ENCODE measurements at regions not wholly inside any gene's neighbourhood (a gene's known extent, or its start where the extent isn't known, plus 50 kb on each side); places are given as distances from the start of the nearest gene placed in this dataset.

GRCh38 chr2:180413336-180413735 lies 406.2 kb upstream of the CWC22 start:
- Histone ChIP-seq H3K36me3 (no peaks in the 10 kb centered on the region), H3K9me3 (replicated peaks) (no peaks in the 10 kb centered on the region), H3K4me1 (replicated peaks) (no peaks in the 10 kb centered on the region), H3K27me3 (replicated peaks) (no peaks in the 10 kb centered on the region), H3K27ac (no peak overlapping the region), H3K4me3 (no peak overlapping the region)
- DNase-seq (ENCODE audit: low read depth in 1 of 2, low spot score in 2 of 2), result no peak

DNA sequence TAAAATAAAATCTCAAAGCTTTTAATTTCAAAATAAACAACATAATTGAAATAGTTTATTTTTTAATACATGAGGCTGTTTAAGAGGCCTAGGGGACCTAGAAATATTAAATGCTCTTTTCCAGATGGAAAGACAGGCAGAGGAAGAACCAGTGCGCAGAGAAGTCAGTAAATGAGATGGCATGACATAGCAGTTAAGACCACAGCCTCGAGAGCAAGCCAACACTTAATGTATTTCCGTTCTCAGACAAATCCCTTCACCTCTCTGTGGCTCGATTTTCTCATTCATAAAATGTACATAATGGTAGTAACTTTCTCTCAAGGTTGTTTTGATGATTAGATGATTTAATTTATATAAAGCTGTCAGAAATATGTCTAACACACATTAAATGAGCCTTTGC lies 405.1 kb upstream of the CWC22 start:
- Histone ChIP-seq H3K27ac (no peak overlapping the region), H3K4me3 (no peak overlapping the region), H3K36me3 (no peaks in the 10 kb centered on the region), H3K27me3 (replicated peaks) (no peaks in the 10 kb centered on the region), H3K9me3 (replicated peaks) (no peaks in the 10 kb centered on the region), H3K4me1 (replicated peaks) (no peaks in the 10 kb centered on the region)
- no peak for DNase-seq (ENCODE audit: low read depth in 1 of 2, low spot score in 2 of 2)

- H3K4me1 ChIP-seq (replicated peaks), result no peaks in the 10 kb centered on the region
- no peak for DNase-seq (ENCODE audit: low read depth in 1 of 2, low spot score in 2 of 2)
- H3K27me3 ChIP-seq (replicated peaks), result no peaks in the 10 kb centered on the region
- H3K36me3 ChIP-seq, result no peaks in the 10 kb centered on the region
- no peak overlapping the region for H3K4me3 ChIP-seq
- H3K27ac ChIP-seq, result no peak overlapping the region
- H3K9me3 ChIP-seq (replicated peaks), result no peaks in the 10 kb centered on the region
Observed at GRCh38 chr2:180411661-180412060, 404.6 kb upstream of the CWC22 start.

DNA sequence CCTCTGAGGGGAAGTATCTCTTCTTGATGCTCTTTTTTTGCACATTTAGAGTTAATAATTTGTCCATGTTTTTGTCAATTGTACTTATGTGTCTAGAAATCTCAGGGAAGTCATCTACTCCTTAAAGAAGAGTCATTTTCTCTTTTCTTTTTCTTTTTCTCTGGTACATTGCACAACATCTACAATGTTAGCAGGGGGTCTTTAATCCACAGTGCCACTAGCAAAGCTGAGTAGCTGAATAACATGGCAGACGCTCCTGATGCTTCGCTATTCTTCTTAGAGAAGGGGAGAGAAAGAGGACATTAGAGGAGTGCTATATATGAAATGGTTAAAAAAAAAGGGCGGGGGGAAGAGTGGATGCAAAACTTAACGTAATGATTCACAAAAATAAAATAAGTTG lies 399.6 kb upstream of the CWC22 start:
- DNase-seq (ENCODE audit: low read depth in 1 of 2, low spot score in 2 of 2), result no peak
- Histone ChIP-seq H3K36me3 (no peaks in the 10 kb centered on the region), H3K27ac (no peak overlapping the region), H3K9me3 (replicated peaks) (no peaks in the 10 kb centered on the region), H3K4me1 (replicated peaks) (no peaks in the 10 kb centered on the region), H3K4me3 (no peak overlapping the region), H3K27me3 (replicated peaks) (no peaks in the 10 kb centered on the region)

- DNase-seq (ENCODE audit: low read depth in 1 of 2, low spot score in 2 of 2), result no peak
- no peaks in the 10 kb centered on the region for H3K4me1 ChIP-seq (replicated peaks)
- no peaks in the 10 kb centered on the region for H3K9me3 ChIP-seq (replicated peaks)
- no peak overlapping the region for H3K27ac ChIP-seq
- H3K27me3 ChIP-seq (replicated peaks), result no peaks in the 10 kb centered on the region
- no peak overlapping the region for H3K4me3 ChIP-seq
- H3K36me3 ChIP-seq, result no peaks in the 10 kb centered on the region
Observed at GRCh38 chr2:180405520-180405919, 398.4 kb upstream of the CWC22 start.

GRCh38 chr2:180394305-180394704 lies 387.2 kb upstream of the CWC22 start:
- Histone ChIP-seq H3K4me3 (no peak overlapping the region), H3K4me1 (replicated peaks) (no peaks in the 10 kb centered on the region), H3K9me3 (replicated peaks) (peaks cover 15% of the 10 kb centered on the region; the same call in 1 of the 2 replicates), H3K27me3 (replicated peaks) (no peaks in the 10 kb centered on the region), H3K27ac (no peak overlapping the region), H3K36me3 (no peaks in the 10 kb centered on the region)
- DNase-seq (ENCODE audit: low read depth in 1 of 2, low spot score in 2 of 2), result no peak

DNA sequence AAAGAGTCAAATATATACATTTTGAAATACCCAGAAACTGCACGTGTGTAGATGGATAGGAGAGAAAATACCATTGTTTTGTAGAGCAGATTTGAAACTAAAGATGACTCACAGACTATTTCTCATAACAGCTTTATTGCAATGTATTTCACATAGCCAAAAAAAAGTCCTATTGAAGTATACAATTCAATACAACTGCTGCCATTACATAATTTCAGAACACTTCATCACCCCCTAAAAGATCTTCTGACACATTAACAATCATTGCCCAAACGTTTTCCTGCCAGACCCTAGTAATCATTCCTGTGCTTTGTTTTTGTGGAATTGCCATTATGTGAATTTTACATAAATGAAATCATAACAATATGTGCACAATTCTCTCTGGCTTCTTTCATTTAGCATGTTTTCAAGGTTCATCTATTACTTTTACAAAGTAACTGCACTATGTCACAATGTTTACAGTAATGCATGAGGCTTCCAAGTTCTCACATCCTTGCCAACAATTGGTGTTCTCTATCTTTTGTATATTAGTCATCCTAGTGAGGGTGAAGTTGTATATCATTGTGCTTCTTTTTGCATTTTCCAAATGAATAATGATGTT lies 378.6 kb upstream of the CWC22 start:
- peaks cover 2% of the 10 kb centered on the region; the same call in 1 of the 2 replicates for H3K9me3 ChIP-seq (replicated peaks)
- H3K27ac ChIP-seq, result no peak overlapping the region
- no peak for DNase-seq (ENCODE audit: low read depth in 1 of 2, low spot score in 2 of 2)
- no peaks in the 10 kb centered on the region for H3K36me3 ChIP-seq
- H3K27me3 ChIP-seq (replicated peaks), result no peaks in the 10 kb centered on the region; the same call in 1 of the 2 replicates
- H3K4me3 ChIP-seq, result no peak overlapping the region
- no peaks in the 10 kb centered on the region; the same call in 1 of the 2 replicates for H3K4me1 ChIP-seq (replicated peaks)

DNA sequence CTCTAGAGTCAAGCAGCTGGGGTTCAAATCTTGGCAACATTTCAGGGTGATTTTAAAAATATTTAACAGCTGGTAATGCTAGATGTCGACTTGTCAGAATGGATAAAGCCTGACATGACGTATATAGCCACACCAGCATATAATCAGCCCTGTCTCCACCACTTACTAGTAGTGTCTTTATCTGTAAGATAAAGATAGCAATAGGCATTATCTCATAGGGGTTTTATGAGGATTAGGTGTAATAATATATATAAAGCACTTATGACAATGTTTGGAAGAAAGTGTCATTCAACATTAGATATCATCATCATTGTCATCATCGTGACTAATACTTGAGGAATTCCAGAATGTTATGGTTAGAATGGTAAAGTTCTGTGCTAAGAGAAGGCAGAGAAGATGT lies 369.0 kb upstream of the CWC22 start:
- Histone ChIP-seq H3K27ac (no peak overlapping the region), H3K27me3 (replicated peaks) (no peaks in the 10 kb centered on the region), H3K4me1 (replicated peaks) (no peaks in the 10 kb centered on the region), H3K9me3 (replicated peaks) (no peaks in the 10 kb centered on the region), H3K36me3 (no peaks in the 10 kb centered on the region), H3K4me3 (no peak overlapping the region)
- no peak for DNase-seq (ENCODE audit: low read depth in 1 of 2, low spot score in 2 of 2)

- no peak overlapping the region for H3K4me3 ChIP-seq
- no peaks in the 10 kb centered on the region for H3K4me1 ChIP-seq (replicated peaks)
- H3K36me3 ChIP-seq, result no peaks in the 10 kb centered on the region
- H3K27me3 ChIP-seq (replicated peaks), result no peaks in the 10 kb centered on the region
- DNase-seq (ENCODE audit: low read depth in 1 of 2, low spot score in 2 of 2), result no peak
- no peak overlapping the region for H3K27ac ChIP-seq
- H3K9me3 ChIP-seq (replicated peaks), result no peaks in the 10 kb centered on the region
Observed at GRCh38 chr2:180374502-180375281, 367.6 kb upstream of the CWC22 start.

DNA sequence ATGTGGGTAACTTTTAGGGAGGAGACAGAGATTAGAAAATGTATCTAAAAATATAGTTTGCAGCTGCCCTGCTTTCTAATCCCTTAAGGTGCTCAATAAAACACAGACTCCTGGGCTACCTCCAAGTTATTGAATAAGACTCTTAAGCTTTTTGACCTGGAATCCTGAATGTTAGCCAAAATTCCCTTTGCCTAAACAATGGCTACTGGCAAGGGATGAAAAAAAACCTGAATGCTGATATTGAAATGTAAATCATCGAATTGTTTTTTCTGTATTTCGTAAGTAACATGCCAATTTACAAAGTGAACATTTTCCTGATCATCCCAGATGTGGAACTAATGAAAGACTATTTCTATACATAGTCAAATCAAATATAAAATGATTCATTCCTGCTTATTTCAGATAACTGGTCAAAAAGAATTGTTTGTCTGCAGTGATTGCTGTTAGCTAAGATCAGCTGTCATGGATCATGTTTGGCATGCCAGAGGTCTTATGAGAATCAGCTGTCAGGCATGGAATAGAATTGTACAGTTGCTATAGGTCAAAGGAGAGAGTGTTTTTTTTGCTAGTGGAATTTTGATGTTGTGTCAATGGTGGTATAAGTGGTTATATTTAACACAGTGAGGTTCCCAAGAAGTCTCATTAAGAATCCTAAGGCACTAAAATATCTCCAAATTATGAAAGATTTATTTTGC lies 363.6 kb upstream of the CWC22 start:
- DNase-seq (ENCODE audit: low read depth in 1 of 2, low spot score in 2 of 2), result no peak
- H3K4me3 ChIP-seq, result no peak overlapping the region
- H3K9me3 ChIP-seq (replicated peaks), result no peaks in the 10 kb centered on the region
- no peaks in the 10 kb centered on the region for H3K36me3 ChIP-seq
- H3K4me1 ChIP-seq (replicated peaks), result no peaks in the 10 kb centered on the region
- H3K27me3 ChIP-seq (replicated peaks), result no peaks in the 10 kb centered on the region
- H3K27ac ChIP-seq, result no peak overlapping the region

GRCh38 chr2:180368881-180369280 lies 361.8 kb upstream of the CWC22 start:
- Histone ChIP-seq H3K4me1 (replicated peaks) (no peaks in the 10 kb centered on the region), H3K36me3 (no peaks in the 10 kb centered on the region), H3K9me3 (replicated peaks) (no peaks in the 10 kb centered on the region), H3K27me3 (replicated peaks) (no peaks in the 10 kb centered on the region), H3K4me3 (no peak overlapping the region), H3K27ac (no peak overlapping the region)
- DNase-seq (ENCODE audit: low read depth in 1 of 2, low spot score in 2 of 2), result no peak

DNA sequence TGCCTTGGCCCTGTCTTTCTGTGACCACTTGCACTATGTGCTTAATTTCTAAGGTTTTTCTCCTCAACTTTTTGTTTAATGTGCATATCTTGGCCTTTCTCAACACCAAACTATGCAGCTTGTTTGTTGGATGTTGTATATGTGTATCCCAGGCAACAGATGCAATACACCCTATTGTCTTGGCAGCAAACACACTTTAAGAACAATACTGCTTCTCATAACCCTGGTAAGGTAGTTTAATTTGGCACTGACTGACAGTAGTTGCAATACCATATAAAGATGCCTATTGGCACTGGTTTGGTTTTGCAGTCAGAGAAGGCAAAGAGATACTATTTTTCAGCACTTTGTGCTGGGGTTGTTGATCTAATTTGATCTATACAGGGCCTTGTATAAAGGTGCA lies 360.7 kb upstream of the CWC22 start:
- Histone ChIP-seq H3K36me3 (no peaks in the 10 kb centered on the region), H3K4me1 (replicated peaks) (no peaks in the 10 kb centered on the region), H3K4me3 (no peak overlapping the region), H3K27me3 (replicated peaks) (no peaks in the 10 kb centered on the region), H3K27ac (no peak overlapping the region), H3K9me3 (replicated peaks) (no peaks in the 10 kb centered on the region)
- DNase-seq (ENCODE audit: low read depth in 1 of 2, low spot score in 2 of 2), result no peak

DNA sequence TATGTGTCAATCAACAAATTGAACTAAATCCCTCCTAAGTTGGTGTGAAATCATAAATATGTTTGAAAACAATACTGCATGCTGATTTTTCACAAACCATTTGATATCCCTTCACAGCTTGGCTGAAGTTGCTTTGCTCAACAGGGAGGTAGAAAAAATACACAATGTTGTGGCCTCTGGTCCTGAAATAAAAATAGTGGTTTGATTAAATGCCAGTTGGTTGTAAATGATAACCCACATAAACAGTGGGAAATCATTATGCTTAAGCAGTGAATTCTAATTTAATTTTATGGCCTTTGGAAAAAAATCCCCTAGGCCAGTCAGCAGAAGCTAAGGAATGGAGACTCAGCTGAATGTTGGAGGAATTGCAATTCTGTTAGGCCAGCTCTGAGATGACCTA lies 359.4 kb upstream of the CWC22 start:
- H3K4me1 ChIP-seq (replicated peaks), result no peaks in the 10 kb centered on the region
- H3K9me3 ChIP-seq (replicated peaks), result no peaks in the 10 kb centered on the region
- no peak overlapping the region for H3K4me3 ChIP-seq
- no peak for DNase-seq (ENCODE audit: low read depth in 1 of 2, low spot score in 2 of 2)
- no peak overlapping the region for H3K27ac ChIP-seq
- H3K27me3 ChIP-seq (replicated peaks), result no peaks in the 10 kb centered on the region
- no peaks in the 10 kb centered on the region for H3K36me3 ChIP-seq

DNA sequence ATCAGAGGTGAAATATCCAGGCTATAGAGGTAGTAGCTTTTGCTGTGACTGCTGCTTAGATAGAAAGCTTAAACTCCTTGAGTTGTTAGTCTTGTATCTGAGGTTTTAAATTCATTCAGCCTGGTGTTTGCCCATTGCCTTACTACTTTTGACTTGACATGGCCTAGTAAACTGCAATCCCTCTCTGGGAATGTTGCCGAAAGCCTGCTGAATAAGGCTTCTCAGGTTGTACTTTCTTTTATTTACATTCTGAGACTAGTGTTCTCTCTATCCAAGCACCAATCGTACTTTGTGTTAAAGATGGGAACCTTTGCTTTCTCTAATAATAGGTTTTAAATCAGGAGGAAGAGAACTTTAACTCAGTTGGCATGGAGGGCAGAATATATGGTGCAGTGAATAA lies 357.6 kb upstream of the CWC22 start:
- H3K4me1 ChIP-seq (replicated peaks), result no peaks in the 10 kb centered on the region
- H3K27me3 ChIP-seq (replicated peaks), result no peaks in the 10 kb centered on the region
- no peaks in the 10 kb centered on the region for H3K9me3 ChIP-seq (replicated peaks)
- no peak overlapping the region for H3K27ac ChIP-seq
- no peak for DNase-seq (ENCODE audit: low read depth in 1 of 2, low spot score in 2 of 2)
- no peaks in the 10 kb centered on the region for H3K36me3 ChIP-seq
- H3K4me3 ChIP-seq, result no peak overlapping the region
